ENCODE measurements at regions not wholly inside any gene's neighbourhood (a gene's known extent, or its start where the extent isn't known, plus 50 kb on each side); places are given as distances from the start of the nearest gene placed in this dataset.

DNA sequence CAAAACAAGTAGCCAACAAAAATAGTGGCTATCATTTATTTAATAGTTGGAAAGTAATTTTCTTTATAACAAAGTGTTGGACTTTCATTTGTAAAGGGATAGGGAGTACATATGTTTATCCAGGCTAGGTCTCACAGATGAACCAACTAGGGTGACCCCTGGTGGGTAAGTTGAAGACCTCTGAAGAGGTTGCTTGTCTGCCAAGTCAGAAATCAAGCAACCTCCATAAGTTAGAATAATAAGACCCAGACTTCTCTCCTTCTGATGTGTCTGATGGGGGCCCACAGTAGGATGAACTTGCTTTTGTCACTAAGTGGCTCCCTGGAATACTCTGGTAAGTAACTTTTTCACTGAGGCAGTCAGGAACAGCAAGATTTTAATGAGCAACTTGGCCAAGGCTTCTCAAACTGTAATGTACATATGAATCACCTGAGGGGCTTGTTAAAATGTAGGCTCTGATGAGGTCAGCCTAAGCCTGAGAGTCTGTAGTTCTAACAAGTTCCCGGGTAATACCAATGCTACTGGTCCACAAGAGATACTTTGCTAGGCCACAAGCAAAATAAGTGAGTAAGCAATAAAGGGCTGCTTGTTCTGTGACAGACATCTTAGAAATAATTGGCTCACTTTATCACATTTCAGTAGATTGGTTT lies 319.6 kb downstream of the PIK3C3 start:
- no peak for TF ChIP-seq EZH2 (IDR thresholded peaks at IDR 0.05; ENCODE audit: insufficient read depth, poor library complexity, severe bottlenecking)
- no peak for TF ChIP-seq EZH2phosphoT487 (IDR thresholded peaks at IDR 0.05; ENCODE audit: insufficient read depth, low read depth)
